ENCODE measurements at regions not wholly inside any gene's neighbourhood (a gene's known extent, or its start where the extent isn't known, plus 50 kb on each side); places are given as distances from the start of the nearest gene placed in this dataset.

DNA sequence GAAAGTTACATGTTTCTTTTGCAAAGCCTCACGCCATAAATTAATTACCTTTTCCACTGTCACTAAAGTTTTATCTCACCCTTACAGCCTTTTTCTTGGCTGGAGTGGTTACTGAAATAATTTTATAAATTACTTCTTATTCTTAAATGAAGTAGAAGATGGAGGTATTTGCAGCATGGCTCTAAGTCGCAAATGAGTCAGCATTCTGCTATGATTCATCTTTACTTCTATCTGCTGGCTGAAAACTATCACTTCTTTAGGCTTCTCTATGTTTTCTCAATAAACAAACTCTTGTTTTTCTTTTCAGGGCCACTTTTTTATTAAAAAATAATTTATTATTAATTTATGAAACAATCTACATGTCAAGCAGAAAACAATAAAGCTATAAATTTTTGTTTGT is 210.2 kb upstream of the GYPA start:
- Histone ChIP-seq H3K4me1 (ENCODE audit: control insufficient read depth, insufficient read depth, low read length) (no peaks in the 10 kb centered on the region), H3K27me3 (ENCODE audit: control insufficient read depth, insufficient read depth, low read length) (no peaks in the 10 kb centered on the region), H3K9me3 (ENCODE audit: control insufficient read depth, insufficient read depth, low read depth, low read length) (no peaks in the 10 kb centered on the region), H3K27ac (ENCODE audit: low read length) (no peak overlapping the region), H3K36me3 (ENCODE audit: control insufficient read depth, insufficient read depth, low read length) (no peaks in the 10 kb centered on the region), H3K4me3 (ENCODE audit: low read depth in 2 of 2, low read length in 2 of 2) (no peak overlapping the region)
- DNase-seq (ENCODE audit: low read depth, low spot score) (no peak), ATAC-seq (no peak)
- TF ChIP-seq SIN3A (IDR thresholded peaks at IDR 0.05; ENCODE audit: borderline replicate concordance, insufficient read depth, low read depth, low read length) (no peak), TCF7L2 (IDR thresholded peaks at IDR 0.05; ENCODE audit: low read depth, low read length) (no peak), POLR2AphosphoS5 (IDR thresholded peaks at IDR 0.05; ENCODE audit: low read depth, low read length) (no peak)
- TF ChIP-seq, protein P1, sequence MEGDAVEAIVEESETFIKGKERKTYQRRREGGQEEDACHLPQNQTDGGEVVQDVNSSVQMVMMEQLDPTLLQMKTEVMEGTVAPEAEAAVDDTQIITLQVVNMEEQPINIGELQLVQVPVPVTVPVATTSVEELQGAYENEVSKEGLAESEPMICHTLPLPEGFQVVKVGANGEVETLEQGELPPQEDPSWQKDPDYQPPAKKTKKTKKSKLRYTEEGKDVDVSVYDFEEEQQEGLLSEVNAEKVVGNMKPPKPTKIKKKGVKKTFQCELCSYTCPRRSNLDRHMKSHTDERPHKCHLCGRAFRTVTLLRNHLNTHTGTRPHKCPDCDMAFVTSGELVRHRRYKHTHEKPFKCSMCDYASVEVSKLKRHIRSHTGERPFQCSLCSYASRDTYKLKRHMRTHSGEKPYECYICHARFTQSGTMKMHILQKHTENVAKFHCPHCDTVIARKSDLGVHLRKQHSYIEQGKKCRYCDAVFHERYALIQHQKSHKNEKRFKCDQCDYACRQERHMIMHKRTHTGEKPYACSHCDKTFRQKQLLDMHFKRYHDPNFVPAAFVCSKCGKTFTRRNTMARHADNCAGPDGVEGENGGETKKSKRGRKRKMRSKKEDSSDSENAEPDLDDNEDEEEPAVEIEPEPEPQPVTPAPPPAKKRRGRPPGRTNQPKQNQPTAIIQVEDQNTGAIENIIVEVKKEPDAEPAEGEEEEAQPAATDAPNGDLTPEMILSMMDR (IDR thresholded peaks at IDR 0.05): no peak
- TF ChIP-seq, protein P2, sequence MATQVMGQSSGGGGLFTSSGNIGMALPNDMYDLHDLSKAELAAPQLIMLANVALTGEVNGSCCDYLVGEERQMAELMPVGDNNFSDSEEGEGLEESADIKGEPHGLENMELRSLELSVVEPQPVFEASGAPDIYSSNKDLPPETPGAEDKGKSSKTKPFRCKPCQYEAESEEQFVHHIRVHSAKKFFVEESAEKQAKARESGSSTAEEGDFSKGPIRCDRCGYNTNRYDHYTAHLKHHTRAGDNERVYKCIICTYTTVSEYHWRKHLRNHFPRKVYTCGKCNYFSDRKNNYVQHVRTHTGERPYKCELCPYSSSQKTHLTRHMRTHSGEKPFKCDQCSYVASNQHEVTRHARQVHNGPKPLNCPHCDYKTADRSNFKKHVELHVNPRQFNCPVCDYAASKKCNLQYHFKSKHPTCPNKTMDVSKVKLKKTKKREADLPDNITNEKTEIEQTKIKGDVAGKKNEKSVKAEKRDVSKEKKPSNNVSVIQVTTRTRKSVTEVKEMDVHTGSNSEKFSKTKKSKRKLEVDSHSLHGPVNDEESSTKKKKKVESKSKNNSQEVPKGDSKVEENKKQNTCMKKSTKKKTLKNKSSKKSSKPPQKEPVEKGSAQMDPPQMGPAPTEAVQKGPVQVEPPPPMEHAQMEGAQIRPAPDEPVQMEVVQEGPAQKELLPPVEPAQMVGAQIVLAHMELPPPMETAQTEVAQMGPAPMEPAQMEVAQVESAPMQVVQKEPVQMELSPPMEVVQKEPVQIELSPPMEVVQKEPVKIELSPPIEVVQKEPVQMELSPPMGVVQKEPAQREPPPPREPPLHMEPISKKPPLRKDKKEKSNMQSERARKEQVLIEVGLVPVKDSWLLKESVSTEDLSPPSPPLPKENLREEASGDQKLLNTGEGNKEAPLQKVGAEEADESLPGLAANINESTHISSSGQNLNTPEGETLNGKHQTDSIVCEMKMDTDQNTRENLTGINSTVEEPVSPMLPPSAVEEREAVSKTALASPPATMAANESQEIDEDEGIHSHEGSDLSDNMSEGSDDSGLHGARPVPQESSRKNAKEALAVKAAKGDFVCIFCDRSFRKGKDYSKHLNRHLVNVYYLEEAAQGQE (IDR thresholded peaks at IDR 0.05; ENCODE audit: insufficient read depth in 1 of 2, low read depth in 2 of 2, low read length in 1 of 2): no peak
- POLR2A ChIA-PET: no interaction called here
- intact Hi-C loops (cut with micrococcal nuclease; ENCODE audit: unreplicated experiment) (no loop called here), in situ Hi-C loops (cut with HindIII; ENCODE audit: low pct_unique_long_range_greater_than_20kb, low sequenced_read_pairs) (no loop called here)
- CTCF ChIA-PET: no interaction called here
- no TSS peak for BruUV-seq (replicated peaks)

DNA sequence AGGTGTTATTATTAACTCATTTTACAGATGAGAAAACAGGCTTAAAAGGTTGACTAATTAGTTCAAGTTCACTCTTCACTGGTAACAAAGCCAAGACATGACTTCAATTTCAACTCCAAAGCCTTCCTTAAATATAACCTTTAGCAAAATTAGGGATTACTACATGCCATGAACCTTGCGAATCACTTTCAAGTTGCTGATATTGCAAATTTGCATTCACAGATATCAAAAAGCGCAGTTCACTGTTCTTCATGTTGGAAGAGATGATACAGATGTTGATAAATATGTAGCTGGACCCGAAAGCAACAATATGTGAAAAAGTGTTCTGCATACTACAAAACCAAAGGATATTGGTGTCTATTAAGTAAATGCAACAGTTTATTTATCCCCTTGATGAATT is 210.8 kb upstream of the GYPA start:
- CTCF ChIA-PET: no interaction called here
- POLR2A ChIA-PET: no interaction called here
- no peaks in the 10 kb centered on the region for H3K36me3 ChIP-seq (ENCODE audit: control insufficient read depth, insufficient read depth, low read length)
- intact Hi-C loops (cut with micrococcal nuclease; ENCODE audit: unreplicated experiment) (no loop called here), in situ Hi-C loops (cut with HindIII; ENCODE audit: low pct_unique_long_range_greater_than_20kb, low sequenced_read_pairs) (no loop called here)
- H3K27ac ChIP-seq (ENCODE audit: low read length): no peak overlapping the region
- H3K4me3 ChIP-seq (ENCODE audit: low read depth in 2 of 2, low read length in 2 of 2): no peak overlapping the region
- DNase-seq (ENCODE audit: low read depth, low spot score): no peak
- no peak for ATAC-seq
- no peaks in the 10 kb centered on the region for H3K9me3 ChIP-seq (ENCODE audit: control insufficient read depth, insufficient read depth, low read depth, low read length)
- no peaks in the 10 kb centered on the region for H3K4me1 ChIP-seq (ENCODE audit: control insufficient read depth, insufficient read depth, low read length)
- BruUV-seq (replicated peaks): no TSS peak
- no peaks in the 10 kb centered on the region for H3K27me3 ChIP-seq (ENCODE audit: control insufficient read depth, insufficient read depth, low read length)
- TF ChIP-seq, protein P1 (IDR thresholded peaks at IDR 0.05): no peak
- TF ChIP-seq, protein P2 (IDR thresholded peaks at IDR 0.05; ENCODE audit: insufficient read depth in 1 of 2, low read depth in 2 of 2, low read length in 1 of 2): no peak
- TF ChIP-seq TCF7L2 (IDR thresholded peaks at IDR 0.05; ENCODE audit: low read depth, low read length): no peak
- TF ChIP-seq POLR2AphosphoS5 (IDR thresholded peaks at IDR 0.05; ENCODE audit: low read depth, low read length): no peak
- TF ChIP-seq SIN3A (IDR thresholded peaks at IDR 0.05; ENCODE audit: borderline replicate concordance, insufficient read depth, low read depth, low read length): no peak
